K562 (cell line): ENCODE measurements at regions not wholly inside any gene's neighbourhood (a gene's known extent, or its start where the extent isn't known, plus 50 kb on each side); places are given as distances from the start of the nearest gene placed in this dataset.

Source experiments
- ATAC-seq: fragments of 200-7000 bp; cut with Tn5 transposase; 3 replicates; pipeline ENCODE4 v1.9.1; 2020; ENCODE audit warnings: moderate library complexity
- BruUV-seq: library from RNA; stranded (reverse); fragments of 400-500 nt; replicated peaks from 2 replicates; lab custom pipeline; 2021; lab: Mats Ljungman, UMichigan
- CTCF ChIA-PET: fragments of 300-600 bp; formaldehyde crosslinking; extraction: SDS; loops from one replicate; lab custom pipeline; 2021; ENCODE audit warnings: low intra/inter-chr PET ratio; lab: Yijun Ruan, JAX
- POLR2A ChIA-PET: fragments of 300-600, 350-650 bp; sonication (Branson Sonifier 250); formaldehyde crosslinking; extraction: SDS; loops from one replicate; lab custom pipeline; 2021; ENCODE audit warnings: antibody characterized with exemption, inconsistent platforms; lab: Yijun Ruan, JAX
- DNase-seq, 4 experiments: peaks; one replicate each; pipeline versions ENCODE4 v3.0.0 to v3.0.0-alpha.2; 2011 to 2018; ENCODE audit warnings: low spot score in 3 of 4, mixed read lengths in 3 of 4; ENCODE audit errors: extremely low read depth in 1 of 4
- FAIRE-seq: peaks from 2 replicates; lab custom pipeline; 2011; peaks lifted over from hg19 to GRCh38; lab: Jason Lieb, UNC
- H2AFZ ChIP-seq: 2 replicates; pipeline ENCODE4 v1.6.0; 2011; ENCODE audit warnings: low read depth, low read length, control low read depth, inconsistent platforms
- H3K27ac ChIP-seq: fragments of 200-600 bp; 3 replicates; pipeline ENCODE4 v1.8.0; 2011; ENCODE audit warnings: low read depth, mild to moderate bottlenecking, control low read depth, inconsistent platforms, low read length, moderate library complexity, mixed read lengths; ENCODE audit errors: extremely low read depth
- H3K27me3 ChIP-seq, 2 experiments: fragments of 300-600 bp in 1 of 2; 2 replicates in 1 of 2; 3 replicates in 1 of 2; pipeline versions ENCODE4 v1.6.0 to v1.8.0; 2011; ENCODE audit warnings: inconsistent platforms in 2 of 2, low read length in 2 of 2, mild to moderate bottlenecking in 1 of 2, mixed read lengths in 1 of 2, moderate library complexity in 1 of 2; ENCODE audit not compliant: control insufficient read depth in 2 of 2, insufficient read depth in 2 of 2
- H3K36me3 ChIP-seq: fragments of 300-600 bp; 3 replicates; pipeline ENCODE4 v1.8.0; 2011; ENCODE audit warnings: mild to moderate bottlenecking, low read length, inconsistent platforms; ENCODE audit not compliant: control insufficient read depth, insufficient read depth
- H3K4me1 ChIP-seq, 2 experiments: fragments of 200-600 bp in 1 of 2; replicated peaks in 1 of 2; 2 replicates in 1 of 2; 3 replicates in 1 of 2; pipeline versions ENCODE4 v1.5.1 to v1.8.0; 2011; ENCODE audit warnings: inconsistent platforms in 2 of 2, low read length in 2 of 2, mild to moderate bottlenecking in 1 of 2, mixed read lengths in 1 of 2, moderate library complexity in 1 of 2; ENCODE audit not compliant: control insufficient read depth in 2 of 2, insufficient read depth in 2 of 2
- H3K4me2 ChIP-seq: 2 replicates; pipeline ENCODE4 v1.6.1; 2011; ENCODE audit warnings: low read length, control low read depth, inconsistent platforms, mixed read lengths; ENCODE audit not compliant: insufficient read depth
- H3K4me3 ChIP-seq: fragments of 200-600 bp; sonication (generic), shearing (Covaris generic); 2 replicates; pipeline ENCODE4 v1.5.1; 2016; ENCODE audit warnings: control low read depth, inconsistent platforms
- H3K79me2 ChIP-seq: fragments of 200-600 bp; 3 replicates; pipeline ENCODE4 v1.8.0; 2011; ENCODE audit warnings: low read length, inconsistent platforms; ENCODE audit not compliant: control insufficient read depth, insufficient read depth
- H3K9ac ChIP-seq, 2 experiments: 2 replicates each; pipeline versions ENCODE4 v1.6.0 to v1.6.1; 2011; ENCODE audit warnings: low read depth in 2 of 2, low read length in 2 of 2, control low read depth in 1 of 2, inconsistent platforms in 1 of 2, mild to moderate bottlenecking in 1 of 2, mixed read lengths in 1 of 2; ENCODE audit not compliant: insufficient read depth in 1 of 2
- H3K9me1 ChIP-seq: one replicate; pipeline ENCODE4 v1.6.0; 2011; ENCODE audit warnings: inconsistent platforms, mild to moderate bottlenecking, low read length, moderate library complexity; ENCODE audit not compliant: control insufficient read depth, insufficient read depth
- H3K9me3 ChIP-seq: replicated peaks from 2 replicates; pipeline ENCODE4 v1.5.1; 2011; ENCODE audit warnings: low read depth, low read length, inconsistent platforms; ENCODE audit not compliant: control insufficient read depth, insufficient read depth
- H4K20me1 ChIP-seq: replicated peaks from 2 replicates; pipeline ENCODE4 v1.6.1; 2011; ENCODE audit warnings: low read length, inconsistent platforms, mixed read lengths; ENCODE audit not compliant: control insufficient read depth, insufficient read depth
- CBX8 ChIP-seq: fragments of 200-600 bp; sonication (generic); IDR thresholded peaks from 2 replicates; pipeline ENCODE4 v1.6.1; 2012; ENCODE audit warnings: borderline replicate concordance, mixed run types, low read depth, mild to moderate bottlenecking, moderate library complexity, mixed read lengths, low read length, control low read depth, inconsistent platforms; ENCODE audit not compliant: poor library complexity, severe bottlenecking; ENCODE audit errors: extremely low read depth
- CEBPG ChIP-seq, 3 experiments: fragments of 200-800 bp in 1 of 3; sonication (Bioruptor generic) in 1 of 3; sonication (generic) in 1 of 3; formaldehyde crosslinking in 1 of 3; IDR thresholded peaks in 2 of 3; conservative IDR thresholded peaks in 1 of 3; 2 replicates each; pipeline versions ENCODE4 v1.6.1 to v1.8.0; 2016 to 2022; ENCODE audit warnings: missing compliant biosample characterization in 2 of 3, missing genetic modification characterization in 2 of 3, mild to moderate bottlenecking in 1 of 3, missing genetic modification reagents in 1 of 3
- CSDE1 ChIP-seq, 2 experiments: fragments of 450-650 bp; IDR thresholded peaks; 2 replicates each; pipeline ENCODE4 v1.6.1; 2016; ENCODE audit warnings: mild to moderate bottlenecking in 1 of 2
- SMARCC2 ChIP-seq: fragments of 450-650 bp; IDR thresholded peaks from 2 replicates; pipeline ENCODE4 v1.6.1; 2017; ENCODE audit warnings: antibody characterized with exemption, moderate library complexity, mild to moderate bottlenecking, low read depth
- ZNF41 ChIP-seq: fragments of 250-450 bp; sonication (Bioruptor Pico); conservative IDR thresholded peaks from 2 replicates; pipeline ENCODE4 v1.4.0; 2020; ENCODE audit warnings: mild to moderate bottlenecking
- WGBS: fragments of 100-300 bp; shearing (Covaris generic); methylation state at CpG from one replicate; pipeline ENCODE4 v1.1.6; 2016; ENCODE audit warnings: low coverage, mixed read lengths; ENCODE audit not compliant: insufficient coverage; ENCODE audit errors: missing lambda C conversion rate; 5-methylcytosine and 5-hydroxymethylcytosine counted together
- in situ Hi-C: fragments of 300-500 bp; cut with MboI; formaldehyde crosslinking; loops from 4 replicates; pipeline ENCODE4 v1.15.0; 2018; ENCODE audit warnings: inconsistent platforms, mixed read lengths
- intact Hi-C: fragments of 100-400 bp; cut with micrococcal nuclease; formaldehyde crosslinking; loops from 2 replicates; pipeline ENCODE4 v1.14.2; 2022
- TF ChIP-seq, protein P1 (sequence below): fragments of 450-650 bp; IDR thresholded peaks from 2 replicates; pipeline ENCODE4 v1.6.1; 2016; ENCODE audit warnings: mild to moderate bottlenecking

DNA sequence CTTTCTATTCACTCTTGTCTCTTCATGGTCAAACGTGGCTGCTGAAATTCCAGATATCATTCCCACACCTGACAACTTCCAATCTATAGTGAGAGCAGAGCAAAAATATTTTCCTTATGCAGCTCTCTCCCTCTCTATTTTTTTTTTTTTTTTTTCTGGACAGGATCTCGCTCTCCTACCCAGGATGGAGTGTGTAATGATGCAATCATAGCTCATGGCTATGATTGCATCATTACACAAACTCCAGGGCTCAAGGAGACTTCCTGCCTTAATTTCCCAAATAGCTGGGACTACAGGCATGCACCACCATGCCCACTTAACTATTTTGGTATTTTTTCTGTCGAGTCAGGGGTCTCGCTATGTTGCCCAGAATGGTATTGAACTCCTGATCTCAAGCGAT is 1398.9 kb downstream of the AACS start:
- FAIRE-seq: no peak
- CTCF ChIA-PET: no interaction called here

DNA sequence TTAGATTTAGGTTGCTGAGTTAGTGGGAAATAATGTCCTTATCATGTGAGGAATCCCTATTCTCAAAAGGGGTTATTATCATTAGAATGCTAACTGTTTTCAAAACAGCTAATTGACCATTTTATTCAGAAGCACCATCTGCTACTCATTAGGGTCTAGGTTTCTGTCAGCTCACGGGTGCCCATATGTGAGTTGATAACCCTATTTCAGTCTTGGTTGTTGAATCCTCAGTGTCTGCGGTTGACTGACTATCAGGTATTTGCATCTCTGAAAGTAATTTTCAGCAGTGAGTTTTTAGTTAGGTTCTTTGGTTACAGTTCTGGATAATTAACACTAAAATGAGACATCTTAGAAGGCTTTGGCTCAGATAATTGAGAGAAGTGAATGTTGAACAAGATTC is 1404.0 kb downstream of the AACS start:
- H3K4me2 ChIP-seq: no peak overlapping the region
- H3K4me1 ChIP-seq: no peaks in the 10 kb centered on the region
- no peaks in the 10 kb centered on the region for H4K20me1 ChIP-seq
- no peak for DNase-seq
- ATAC-seq: no peak
- H3K9me1 ChIP-seq: no peaks in the 10 kb centered on the region
- no peaks in the 10 kb centered on the region for H3K79me2 ChIP-seq
- no peak overlapping the region for H2AFZ ChIP-seq
- no peak for FAIRE-seq
- TF ChIP-seq ZNF41 (no peak), CSDE1 (IDR thresholded peaks at IDR 0.05) (no peak), SMARCC2 (no peak)
- TF ChIP-seq, protein P1, sequence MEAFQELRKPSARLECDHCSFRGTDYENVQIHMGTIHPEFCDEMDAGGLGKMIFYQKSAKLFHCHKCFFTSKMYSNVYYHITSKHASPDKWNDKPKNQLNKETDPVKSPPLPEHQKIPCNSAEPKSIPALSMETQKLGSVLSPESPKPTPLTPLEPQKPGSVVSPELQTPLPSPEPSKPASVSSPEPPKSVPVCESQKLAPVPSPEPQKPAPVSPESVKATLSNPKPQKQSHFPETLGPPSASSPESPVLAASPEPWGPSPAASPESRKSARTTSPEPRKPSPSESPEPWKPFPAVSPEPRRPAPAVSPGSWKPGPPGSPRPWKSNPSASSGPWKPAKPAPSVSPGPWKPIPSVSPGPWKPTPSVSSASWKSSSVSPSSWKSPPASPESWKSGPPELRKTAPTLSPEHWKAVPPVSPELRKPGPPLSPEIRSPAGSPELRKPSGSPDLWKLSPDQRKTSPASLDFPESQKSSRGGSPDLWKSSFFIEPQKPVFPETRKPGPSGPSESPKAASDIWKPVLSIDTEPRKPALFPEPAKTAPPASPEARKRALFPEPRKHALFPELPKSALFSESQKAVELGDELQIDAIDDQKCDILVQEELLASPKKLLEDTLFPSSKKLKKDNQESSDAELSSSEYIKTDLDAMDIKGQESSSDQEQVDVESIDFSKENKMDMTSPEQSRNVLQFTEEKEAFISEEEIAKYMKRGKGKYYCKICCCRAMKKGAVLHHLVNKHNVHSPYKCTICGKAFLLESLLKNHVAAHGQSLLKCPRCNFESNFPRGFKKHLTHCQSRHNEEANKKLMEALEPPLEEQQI: no peak
- H3K36me3 ChIP-seq: no peaks in the 10 kb centered on the region
- H3K9ac ChIP-seq: no peak overlapping the region
- 3% methylated on average over 2 of the region's 2 CpGs for WGBS
- no TSS peak for BruUV-seq
- H3K27me3 ChIP-seq: no peaks in the 10 kb centered on the region
- intact Hi-C loops (no loop called here), in situ Hi-C loops (no loop called here)
- ChIA-PET POLR2A (no interaction called here), CTCF (no interaction called here)
- no peak overlapping the region for H3K27ac ChIP-seq
- no peak overlapping the region for H3K4me3 ChIP-seq
- no peaks in the 10 kb centered on the region; the same call in 1 of the 2 replicates for H3K9me3 ChIP-seq

More for the DNA sequence above, 1398.9 kb downstream of the AACS start:
- Histone ChIP-seq H2AFZ (no peak overlapping the region), H3K27me3 (no peaks in the 10 kb centered on the region), H3K27ac (no peak overlapping the region), H3K9me1 (no peaks in the 10 kb centered on the region), H3K4me3 (no peak overlapping the region), H3K4me2 (no peak overlapping the region), H4K20me1 (no peaks in the 10 kb centered on the region), H3K9ac (no peak overlapping the region), H3K9me3 (no peaks in the 10 kb centered on the region; the same call in 1 of the 2 replicates), H3K36me3 (no peaks in the 10 kb centered on the region), H3K4me1 (no peaks in the 10 kb centered on the region), H3K79me2 (no peaks in the 10 kb centered on the region)
- in situ Hi-C loops: no loop called here
- no TSS peak for BruUV-seq
- intact Hi-C loops: no loop called here
- POLR2A ChIA-PET: no interaction called here
- 0% methylated on average over 5 of the region's 5 CpGs for whole genome bisulfite sequencing
- DNase-seq: no peak
- ATAC-seq: no peak
- TF ChIP-seq CEBPG (CRISPR knock-in tag; IDR thresholded peaks at IDR 0.05): no peak
- TF ChIP-seq CEBPG (tag; conservative IDR thresholded peaks at IDR 0.05 in 1 of 2, IDR thresholded peaks at IDR 0.05 in 1 of 2): peak; percentile 21 to 79; a peak in 2 of 4 replicates
- no peak for TF ChIP-seq CBX8
